K562 (cell line): ENCODE measurements at regions not wholly inside any gene's neighbourhood (a gene's known extent, or its start where the extent isn't known, plus 50 kb on each side); places are given as distances from the start of the nearest gene placed in this dataset.
A peak's percentile ranks its signal among the peaks of the same experiment; 100 is the strongest.

Experiments used
- ATAC-seq: fragments of 200-7000 bp; cut with Tn5 transposase; 3 replicates; pipeline ENCODE4 v1.9.1; 2020; ENCODE audit warnings: moderate library complexity
- BruUV-seq: library from RNA; stranded (reverse); fragments of 400-500 nt; replicated peaks from 2 replicates; lab custom pipeline; 2021; lab: Mats Ljungman, UMichigan
- CTCF ChIA-PET: fragments of 300-600 bp; formaldehyde crosslinking; extraction: SDS; loops from one replicate; lab custom pipeline; 2021; ENCODE audit warnings: low intra/inter-chr PET ratio; lab: Yijun Ruan, JAX
- POLR2A ChIA-PET: fragments of 300-600, 350-650 bp; sonication (Branson Sonifier 250); formaldehyde crosslinking; extraction: SDS; loops from one replicate; lab custom pipeline; 2021; ENCODE audit warnings: antibody characterized with exemption, inconsistent platforms; lab: Yijun Ruan, JAX
- DNase-seq, 4 experiments: peaks; one replicate each; pipeline versions ENCODE4 v3.0.0 to v3.0.0-alpha.2; 2011 to 2018; ENCODE audit warnings: low spot score in 3 of 4, mixed read lengths in 3 of 4; ENCODE audit errors: extremely low read depth in 1 of 4
- FAIRE-seq: peaks from 2 replicates; lab custom pipeline; 2011; peaks lifted over from hg19 to GRCh38; lab: Jason Lieb, UNC
- H2AFZ ChIP-seq: 2 replicates; pipeline ENCODE4 v1.6.0; 2011; ENCODE audit warnings: low read depth, low read length, control low read depth, inconsistent platforms
- H3K27ac ChIP-seq: fragments of 200-600 bp; 3 replicates; pipeline ENCODE4 v1.8.0; 2011; ENCODE audit warnings: low read depth, mild to moderate bottlenecking, control low read depth, inconsistent platforms, low read length, moderate library complexity, mixed read lengths; ENCODE audit errors: extremely low read depth
- H3K27me3 ChIP-seq, 2 experiments: fragments of 300-600 bp in 1 of 2; 2 replicates in 1 of 2; 3 replicates in 1 of 2; pipeline versions ENCODE4 v1.6.0 to v1.8.0; 2011; ENCODE audit warnings: inconsistent platforms in 2 of 2, low read length in 2 of 2, mild to moderate bottlenecking in 1 of 2, mixed read lengths in 1 of 2, moderate library complexity in 1 of 2; ENCODE audit not compliant: control insufficient read depth in 2 of 2, insufficient read depth in 2 of 2
- H3K36me3 ChIP-seq: fragments of 300-600 bp; 3 replicates; pipeline ENCODE4 v1.8.0; 2011; ENCODE audit warnings: mild to moderate bottlenecking, low read length, inconsistent platforms; ENCODE audit not compliant: control insufficient read depth, insufficient read depth
- H3K4me1 ChIP-seq, 2 experiments: fragments of 200-600 bp in 1 of 2; replicated peaks in 1 of 2; 2 replicates in 1 of 2; 3 replicates in 1 of 2; pipeline versions ENCODE4 v1.5.1 to v1.8.0; 2011; ENCODE audit warnings: inconsistent platforms in 2 of 2, low read length in 2 of 2, mild to moderate bottlenecking in 1 of 2, mixed read lengths in 1 of 2, moderate library complexity in 1 of 2; ENCODE audit not compliant: control insufficient read depth in 2 of 2, insufficient read depth in 2 of 2
- H3K4me2 ChIP-seq: 2 replicates; pipeline ENCODE4 v1.6.1; 2011; ENCODE audit warnings: low read length, control low read depth, inconsistent platforms, mixed read lengths; ENCODE audit not compliant: insufficient read depth
- H3K4me3 ChIP-seq: fragments of 200-600 bp; sonication (generic), shearing (Covaris generic); 2 replicates; pipeline ENCODE4 v1.5.1; 2016; ENCODE audit warnings: control low read depth, inconsistent platforms
- H3K79me2 ChIP-seq: fragments of 200-600 bp; 3 replicates; pipeline ENCODE4 v1.8.0; 2011; ENCODE audit warnings: low read length, inconsistent platforms; ENCODE audit not compliant: control insufficient read depth, insufficient read depth
- H3K9ac ChIP-seq, 2 experiments: 2 replicates each; pipeline versions ENCODE4 v1.6.0 to v1.6.1; 2011; ENCODE audit warnings: low read depth in 2 of 2, low read length in 2 of 2, control low read depth in 1 of 2, inconsistent platforms in 1 of 2, mild to moderate bottlenecking in 1 of 2, mixed read lengths in 1 of 2; ENCODE audit not compliant: insufficient read depth in 1 of 2
- H3K9me1 ChIP-seq: one replicate; pipeline ENCODE4 v1.6.0; 2011; ENCODE audit warnings: inconsistent platforms, mild to moderate bottlenecking, low read length, moderate library complexity; ENCODE audit not compliant: control insufficient read depth, insufficient read depth
- H3K9me3 ChIP-seq: replicated peaks from 2 replicates; pipeline ENCODE4 v1.5.1; 2011; ENCODE audit warnings: low read depth, low read length, inconsistent platforms; ENCODE audit not compliant: control insufficient read depth, insufficient read depth
- H4K20me1 ChIP-seq: replicated peaks from 2 replicates; pipeline ENCODE4 v1.6.1; 2011; ENCODE audit warnings: low read length, inconsistent platforms, mixed read lengths; ENCODE audit not compliant: control insufficient read depth, insufficient read depth
- CBX2 ChIP-seq: fragments of 200-600 bp; sonication (generic); IDR thresholded peaks from one replicate; pipeline ENCODE4 v1.6.1; 2012; ENCODE audit warnings: mild to moderate bottlenecking, low read length, inconsistent platforms; ENCODE audit not compliant: insufficient read depth, poor library complexity, severe bottlenecking
- FOXJ3 ChIP-seq: sonication (generic); formaldehyde crosslinking; IDR thresholded peaks from 2 replicates; pipeline ENCODE4 v1.4.0; 2020; ENCODE audit warnings: mild to moderate bottlenecking, missing genetic modification reagents
- NRF1 ChIP-seq, 2 experiments: fragments of 450-650 bp; IDR thresholded peaks in 1 of 2; conservative IDR thresholded peaks in 1 of 2; 2 replicates each; pipeline ENCODE4 v1.6.1; 2014; ENCODE audit warnings: mild to moderate bottlenecking in 2 of 2
- WGBS: fragments of 100-300 bp; shearing (Covaris generic); methylation state at CpG from one replicate; pipeline ENCODE4 v1.1.6; 2016; ENCODE audit warnings: low coverage, mixed read lengths; ENCODE audit not compliant: insufficient coverage; ENCODE audit errors: missing lambda C conversion rate; 5-methylcytosine and 5-hydroxymethylcytosine counted together
- in situ Hi-C: fragments of 300-500 bp; cut with MboI; formaldehyde crosslinking; loops from 4 replicates; pipeline ENCODE4 v1.15.0; 2018; ENCODE audit warnings: inconsistent platforms, mixed read lengths
- intact Hi-C: fragments of 100-400 bp; cut with micrococcal nuclease; formaldehyde crosslinking; loops from 2 replicates; pipeline ENCODE4 v1.14.2; 2022

GRCh38 chr6:169963581-169964297 lies 212.3 kb downstream of the ERMARD start:
- in situ Hi-C loops (no loop called here), intact Hi-C loops (no loop called here)
- no peak for ATAC-seq
- Histone ChIP-seq H2AFZ (no peak overlapping the region), H3K36me3 (no peaks in the 10 kb centered on the region), H3K4me3 (no peak overlapping the region), H4K20me1 (peaks cover 4% of the 10 kb centered on the region), H3K79me2 (no peaks in the 10 kb centered on the region), H3K9me1 (no peaks in the 10 kb centered on the region), H3K9ac (no peak overlapping the region), H3K4me1 (peaks cover 0 to 10% of the 10 kb centered on the region in 2 experiments; a peak in 2 of 5 replicates), H3K27ac (no peak overlapping the region)
- POLR2A ChIA-PET = interaction anchor here (0.6 to 1.3 kb wide), 4 partner anchors 15 to 567 kb away, joined by 3 to 4 read pairs (median 3); no protein-coding TSS in a partner anchor
- FAIRE-seq = no peak
- TF ChIP-seq CBX2 = no peak
- peak; percentile 76 to 79 for TF ChIP-seq NRF1 (conservative IDR thresholded peaks at IDR 0.05 in 1 of 2, IDR thresholded peaks at IDR 0.05 in 1 of 2)
- TF ChIP-seq FOXJ3 (CRISPR knock-in tag) = no peak
- TF ChIP-seq, all 486 proteins: peak for 1
- no TSS peak for BruUV-seq
- Histone ChIP-seq H3K27me3 (peaks cover 17 to 89% of the 10 kb centered on the region in 2 experiments; a peak in 4 of 5 replicates), H3K4me2 (no peak overlapping the region), H3K9me3 (no peaks in the 10 kb centered on the region)
- CTCF ChIA-PET = interaction anchor here (0.5 kb wide), 1 partner anchor 39 kb away, joined by 3 read pairs; no protein-coding TSS in a partner anchor
- WGBS = 15% methylated on average over 45 of the region's 55 CpGs
- DNase-seq = no peak
